HepG2 (cell line): ENCODE measurements at regions not wholly inside any gene's neighbourhood (a gene's known extent, or its start where the extent isn't known, plus 50 kb on each side); places are given as distances from the start of the nearest gene placed in this dataset.

ENCODE experiments used
- ATAC-seq: fragments of 200-7000 bp; cut with Tn5 transposase; 3 replicates; pipeline ENCODE4 v1.9.1; 2020; ENCODE audit warnings: mild to moderate bottlenecking, moderate library complexity
- BruUV-seq: library from RNA; stranded (reverse); fragments of 400-500 nt; replicated peaks from 2 replicates; lab custom pipeline; 2021; lab: Mats Ljungman, UMichigan
- CTCF ChIA-PET: fragments of 300-600 bp; formaldehyde crosslinking; extraction: SDS; loops from one replicate; lab custom pipeline; 2021; ENCODE audit warnings: low total read pairs, inconsistent platforms, low intra/inter-chr PET ratio; lab: Yijun Ruan, JAX
- POLR2A ChIA-PET: fragments of 350-600 bp; sonication (Branson Sonifier 250); formaldehyde crosslinking; loops from one replicate; lab custom pipeline; 2020; ENCODE audit warnings: antibody characterized with exemption, inconsistent platforms; lab: Yijun Ruan, JAX
- DNase-seq: peaks from one replicate; pipeline ENCODE4 v3.0.0-alpha.2; 2015; ENCODE audit warnings: low spot score
- FAIRE-seq: peaks from 3 replicates; lab custom pipeline; 2011; peaks lifted over from hg19 to GRCh38; lab: Jason Lieb, UNC
- H2AFZ ChIP-seq: one replicate; pipeline ENCODE4 v1.6.1; 2011; ENCODE audit warnings: low read length, inconsistent platforms
- H3K27ac ChIP-seq: fragments of 300-600 bp; 3 replicates; pipeline ENCODE4 v1.8.0; 2011; ENCODE audit warnings: mixed run types, mild to moderate bottlenecking, mixed read lengths, low read length, inconsistent platforms; ENCODE audit not compliant: insufficient read depth; ENCODE audit errors: extremely low read length
- H3K27me3 ChIP-seq, 2 experiments: fragments of 200-600 bp in 1 of 2; 2 replicates in 1 of 2; 3 replicates in 1 of 2; pipeline versions ENCODE4 v1.6.0 to v1.8.0; 2011; ENCODE audit warnings: low read length in 2 of 2, mild to moderate bottlenecking in 2 of 2, moderate library complexity in 2 of 2, inconsistent platforms in 1 of 2; ENCODE audit not compliant: insufficient read depth in 2 of 2, control insufficient read depth in 1 of 2
- H3K36me3 ChIP-seq, 2 experiments: fragments of 200-600 bp in 1 of 2; replicated peaks in 1 of 2; 2 replicates in 1 of 2; 3 replicates in 1 of 2; pipeline versions ENCODE4 v1.5.1 to v1.8.0; 2011; ENCODE audit warnings: low read length in 2 of 2, inconsistent platforms in 1 of 2; ENCODE audit not compliant: insufficient read depth in 2 of 2, control insufficient read depth in 1 of 2
- H3K4me1 ChIP-seq: 2 replicates; pipeline ENCODE4 v1.5.1; 2012; ENCODE audit warnings: low read length, inconsistent platforms; ENCODE audit not compliant: insufficient read depth
- H3K4me2 ChIP-seq: 2 replicates; pipeline ENCODE4 v1.6.0; 2011; ENCODE audit warnings: low read depth, low read length, inconsistent platforms
- H3K4me3 ChIP-seq, 3 experiments: fragments of 200-600 bp in 1 of 3; sonication (generic), shearing (Covaris generic) in 1 of 3; replicated peaks in 1 of 3; 2 replicates each; pipeline ENCODE4 v1.5.1; 2011 to 2016; ENCODE audit warnings: low read length in 3 of 3, inconsistent platforms in 2 of 3, low read depth in 2 of 3, mild to moderate bottlenecking in 2 of 3, control low read depth in 1 of 3, mixed read lengths in 1 of 3; ENCODE audit not compliant: insufficient read depth in 1 of 3
- H3K79me2 ChIP-seq: one replicate; pipeline ENCODE4 v1.6.1; 2011; ENCODE audit warnings: low read length, inconsistent platforms; ENCODE audit not compliant: insufficient read depth
- H3K9ac ChIP-seq: 2 replicates; pipeline ENCODE4 v1.6.0; 2011; ENCODE audit warnings: mild to moderate bottlenecking, low read depth, low read length, inconsistent platforms; ENCODE audit not compliant: insufficient read depth
- H3K9me3 ChIP-seq: 2 replicates; pipeline ENCODE4 v1.5.1; 2012; ENCODE audit warnings: mild to moderate bottlenecking, low read length
- H4K20me1 ChIP-seq: 2 replicates; pipeline ENCODE4 v1.6.0; 2011; ENCODE audit warnings: inconsistent platforms, mild to moderate bottlenecking, low read length, moderate library complexity; ENCODE audit not compliant: insufficient read depth
- KAT8 ChIP-seq: IDR thresholded peaks from 2 replicates; pipeline ENCODE4 v1.6.1; 2016; ENCODE audit warnings: missing genetic modification reagents, missing compliant biosample characterization
- KLF15 ChIP-seq: sonication (generic); formaldehyde crosslinking; IDR thresholded peaks from 2 replicates; pipeline ENCODE4 v1.8.1; 2023; ENCODE audit warnings: borderline replicate concordance, mild to moderate bottlenecking, inconsistent platforms, missing genetic modification reagents, mixed read lengths
- RFXANK ChIP-seq: IDR thresholded peaks from 2 replicates; pipeline ENCODE4 v1.6.1; 2016
- SNRNP70 ChIP-seq: fragments of 200-400 bp; formaldehyde crosslinking; IDR thresholded peaks from 2 replicates; pipeline ENCODE4 v1.6.1; 2017; ENCODE audit warnings: mild to moderate bottlenecking, low read depth, low read length, moderate library complexity
- SP5 ChIP-seq: IDR thresholded peaks from 2 replicates; pipeline ENCODE4 v1.6.1; 2016; ENCODE audit warnings: low read depth, borderline replicate concordance
- TARDBP ChIP-seq: sonication (generic); formaldehyde crosslinking; IDR thresholded peaks from 2 replicates; pipeline ENCODE4 v1.8.0; 2022; ENCODE audit warnings: mild to moderate bottlenecking, missing genetic modification reagents
- ZKSCAN1 ChIP-seq: fragments of 150-350 bp; IDR thresholded peaks from 2 replicates; pipeline ENCODE4 v1.6.1; 2014; ENCODE audit warnings: low read length
- ZNF343 ChIP-seq: sonication (generic); formaldehyde crosslinking; IDR thresholded peaks from 2 replicates; pipeline ENCODE4 v1.4.0; 2020; ENCODE audit warnings: mild to moderate bottlenecking, missing genetic modification reagents
- ZNF383 ChIP-seq: sonication (generic); formaldehyde crosslinking; IDR thresholded peaks from 2 replicates; pipeline ENCODE4 v1.4.0; 2020; ENCODE audit warnings: missing genetic modification reagents, mild to moderate bottlenecking, borderline replicate concordance
- ZNF558 ChIP-seq: sonication (generic); formaldehyde crosslinking; IDR thresholded peaks from 2 replicates; pipeline ENCODE4 v1.9.0; 2022; ENCODE audit warnings: mild to moderate bottlenecking, missing genetic modification reagents, borderline replicate concordance
- ZNF615 ChIP-seq: sonication (generic); formaldehyde crosslinking; IDR thresholded peaks from 2 replicates; pipeline ENCODE4 v1.5.0; 2020; ENCODE audit warnings: mild to moderate bottlenecking, missing genetic modification reagents, borderline replicate concordance
- ZNF75D ChIP-seq: sonication (generic); formaldehyde crosslinking; IDR thresholded peaks from 2 replicates; pipeline ENCODE4 v1.8.1; 2023; ENCODE audit warnings: missing genetic modification reagents, mild to moderate bottlenecking, borderline replicate concordance
- WGBS: methylation state at CpG from one replicate; pipeline ENCODE4 v1.1.6; 2017; ENCODE audit warnings: low lambda C conversion rate; 5-methylcytosine and 5-hydroxymethylcytosine counted together
- in situ Hi-C: cut with HindIII; loops from 2 replicates; pipeline ENCODE4 v1.10.0; 2017; ENCODE audit warnings: low pct_unique_long_range_greater_than_20kb; ENCODE audit not compliant: extremely low pct_ligation_motif_present
- intact Hi-C: fragments of 100-400 bp; cut with micrococcal nuclease; formaldehyde crosslinking; loops from one replicate; pipeline ENCODE4 v1.10.0; 2022; ENCODE audit not compliant: unreplicated experiment
- TF ChIP-seq, protein P1 (sequence below): sonication (generic); formaldehyde crosslinking; IDR thresholded peaks from 2 replicates; pipeline ENCODE4 v1.5.0; 2020; ENCODE audit warnings: missing genetic modification reagents, mild to moderate bottlenecking, borderline replicate concordance
- TF ChIP-seq, protein P2 (sequence below): sonication (generic); formaldehyde crosslinking; conservative IDR thresholded peaks from 2 replicates; pipeline ENCODE4 v1.8.0; 2022; ENCODE audit warnings: missing genetic modification reagents
- TF ChIP-seq, protein P3 (sequence below): IDR thresholded peaks from 2 replicates; pipeline ENCODE4 v1.6.1; 2016; ENCODE audit warnings: control low read depth
- TF ChIP-seq, protein P4 (sequence below), 2 experiments: fragments of 450-650 bp in 1 of 2; sonication (generic) in 1 of 2; formaldehyde crosslinking; IDR thresholded peaks; 2 replicates each; pipeline versions ENCODE4 v1.5.0 to v1.8.0; 2020 to 2022; ENCODE audit warnings: mild to moderate bottlenecking in 1 of 2, missing genetic modification reagents in 1 of 2
- TF ChIP-seq, protein P5 (sequence below): sonication (generic); formaldehyde crosslinking; IDR thresholded peaks from 2 replicates; pipeline ENCODE4 v1.4.0; 2020; ENCODE audit warnings: missing genetic modification reagents, borderline replicate concordance

DNA sequence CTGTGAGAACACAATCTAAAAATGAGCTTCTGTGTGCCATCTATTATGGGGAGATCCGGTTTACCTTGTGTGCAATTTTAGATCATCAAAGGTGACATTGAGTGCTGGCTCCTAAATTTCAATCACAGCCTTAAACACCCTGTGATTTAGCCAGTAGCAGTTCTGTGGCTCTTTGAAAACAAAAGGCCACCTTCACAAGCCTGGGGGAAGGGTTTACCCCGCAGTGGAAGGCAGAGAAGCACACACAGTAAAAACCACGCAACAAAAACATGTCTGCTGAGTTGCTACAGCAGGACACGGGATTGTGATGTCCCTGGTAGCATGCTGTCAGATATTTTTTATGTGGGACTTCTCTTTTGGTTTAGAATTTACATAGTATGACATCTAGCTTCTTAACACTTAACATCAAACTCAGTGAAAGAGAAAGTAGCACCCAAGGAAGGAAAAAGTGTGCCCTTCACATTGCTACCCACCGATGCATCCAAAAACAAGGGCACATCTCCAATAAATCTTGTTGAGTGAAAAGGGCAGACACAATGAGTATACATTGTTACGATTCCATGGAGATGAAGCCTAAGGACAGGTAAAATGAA lies 56.1 kb upstream of the RNF152 start:
- Histone ChIP-seq H3K27me3 (peaks cover 0 to 15% of the 10 kb centered on the region in 2 experiments; a peak in 1 of 5 replicates), H3K9me3 (no peaks in the 10 kb centered on the region), H2AFZ (no peak overlapping the region), H3K27ac (no peak overlapping the region), H3K4me3 (no peak overlapping the region), H3K9ac (no peak overlapping the region), H3K4me2 (no peak overlapping the region), H3K36me3 (no peaks in the 10 kb centered on the region), H4K20me1 (no peaks in the 10 kb centered on the region), H3K4me1 (no peaks in the 10 kb centered on the region), H3K79me2 (no peaks in the 10 kb centered on the region)
- ATAC-seq: no peak
- POLR2A ChIA-PET: no interaction called here
- no peak for DNase-seq
- in situ Hi-C loops: no loop called here
- WGBS: 25% methylated on average over 6 of the region's 6 CpGs
- CTCF ChIA-PET: no interaction called here
- BruUV-seq: no TSS peak
- intact Hi-C loops: no loop called here
- FAIRE-seq: no peak
- no peak for TF ChIP-seq ZNF75D (CRISPR knock-in tag)
- TF ChIP-seq, protein P1, sequence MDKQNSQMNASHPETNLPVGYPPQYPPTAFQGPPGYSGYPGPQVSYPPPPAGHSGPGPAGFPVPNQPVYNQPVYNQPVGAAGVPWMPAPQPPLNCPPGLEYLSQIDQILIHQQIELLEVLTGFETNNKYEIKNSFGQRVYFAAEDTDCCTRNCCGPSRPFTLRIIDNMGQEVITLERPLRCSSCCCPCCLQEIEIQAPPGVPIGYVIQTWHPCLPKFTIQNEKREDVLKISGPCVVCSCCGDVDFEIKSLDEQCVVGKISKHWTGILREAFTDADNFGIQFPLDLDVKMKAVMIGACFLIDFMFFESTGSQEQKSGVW: no peak
- TF ChIP-seq, protein P2, sequence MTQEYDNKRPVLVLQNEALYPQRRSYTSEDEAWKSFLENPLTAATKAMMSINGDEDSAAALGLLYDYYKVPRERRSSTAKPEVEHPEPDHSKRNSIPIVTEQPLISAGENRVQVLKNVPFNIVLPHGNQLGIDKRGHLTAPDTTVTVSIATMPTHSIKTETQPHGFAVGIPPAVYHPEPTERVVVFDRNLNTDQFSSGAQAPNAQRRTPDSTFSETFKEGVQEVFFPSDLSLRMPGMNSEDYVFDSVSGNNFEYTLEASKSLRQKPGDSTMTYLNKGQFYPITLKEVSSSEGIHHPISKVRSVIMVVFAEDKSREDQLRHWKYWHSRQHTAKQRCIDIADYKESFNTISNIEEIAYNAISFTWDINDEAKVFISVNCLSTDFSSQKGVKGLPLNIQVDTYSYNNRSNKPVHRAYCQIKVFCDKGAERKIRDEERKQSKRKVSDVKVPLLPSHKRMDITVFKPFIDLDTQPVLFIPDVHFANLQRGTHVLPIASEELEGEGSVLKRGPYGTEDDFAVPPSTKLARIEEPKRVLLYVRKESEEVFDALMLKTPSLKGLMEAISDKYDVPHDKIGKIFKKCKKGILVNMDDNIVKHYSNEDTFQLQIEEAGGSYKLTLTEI (CRISPR knock-in tag): no peak
- no peak for TF ChIP-seq ZNF558 (CRISPR knock-in tag)
- TF ChIP-seq ZKSCAN1: no peak
- no peak for TF ChIP-seq TARDBP (CRISPR knock-in tag)
- TF ChIP-seq ZNF615 (CRISPR knock-in tag): no peak
- TF ChIP-seq KLF15 (CRISPR knock-in tag): no peak
- TF ChIP-seq SNRNP70: no peak
- TF ChIP-seq, protein P3, sequence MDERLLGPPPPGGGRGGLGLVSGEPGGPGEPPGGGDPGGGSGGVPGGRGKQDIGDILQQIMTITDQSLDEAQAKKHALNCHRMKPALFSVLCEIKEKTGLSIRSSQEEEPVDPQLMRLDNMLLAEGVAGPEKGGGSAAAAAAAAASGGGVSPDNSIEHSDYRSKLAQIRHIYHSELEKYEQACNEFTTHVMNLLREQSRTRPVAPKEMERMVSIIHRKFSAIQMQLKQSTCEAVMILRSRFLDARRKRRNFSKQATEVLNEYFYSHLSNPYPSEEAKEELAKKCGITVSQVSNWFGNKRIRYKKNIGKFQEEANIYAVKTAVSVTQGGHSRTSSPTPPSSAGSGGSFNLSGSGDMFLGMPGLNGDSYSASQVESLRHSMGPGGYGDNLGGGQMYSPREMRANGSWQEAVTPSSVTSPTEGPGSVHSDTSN (CRISPR knock-in tag): no peak
- TF ChIP-seq, protein P4, sequence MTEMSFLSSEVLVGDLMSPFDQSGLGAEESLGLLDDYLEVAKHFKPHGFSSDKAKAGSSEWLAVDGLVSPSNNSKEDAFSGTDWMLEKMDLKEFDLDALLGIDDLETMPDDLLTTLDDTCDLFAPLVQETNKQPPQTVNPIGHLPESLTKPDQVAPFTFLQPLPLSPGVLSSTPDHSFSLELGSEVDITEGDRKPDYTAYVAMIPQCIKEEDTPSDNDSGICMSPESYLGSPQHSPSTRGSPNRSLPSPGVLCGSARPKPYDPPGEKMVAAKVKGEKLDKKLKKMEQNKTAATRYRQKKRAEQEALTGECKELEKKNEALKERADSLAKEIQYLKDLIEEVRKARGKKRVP (CRISPR knock-in tag; IDR thresholded peaks at IDR 0.05): no peak
- TF ChIP-seq, protein P5, sequence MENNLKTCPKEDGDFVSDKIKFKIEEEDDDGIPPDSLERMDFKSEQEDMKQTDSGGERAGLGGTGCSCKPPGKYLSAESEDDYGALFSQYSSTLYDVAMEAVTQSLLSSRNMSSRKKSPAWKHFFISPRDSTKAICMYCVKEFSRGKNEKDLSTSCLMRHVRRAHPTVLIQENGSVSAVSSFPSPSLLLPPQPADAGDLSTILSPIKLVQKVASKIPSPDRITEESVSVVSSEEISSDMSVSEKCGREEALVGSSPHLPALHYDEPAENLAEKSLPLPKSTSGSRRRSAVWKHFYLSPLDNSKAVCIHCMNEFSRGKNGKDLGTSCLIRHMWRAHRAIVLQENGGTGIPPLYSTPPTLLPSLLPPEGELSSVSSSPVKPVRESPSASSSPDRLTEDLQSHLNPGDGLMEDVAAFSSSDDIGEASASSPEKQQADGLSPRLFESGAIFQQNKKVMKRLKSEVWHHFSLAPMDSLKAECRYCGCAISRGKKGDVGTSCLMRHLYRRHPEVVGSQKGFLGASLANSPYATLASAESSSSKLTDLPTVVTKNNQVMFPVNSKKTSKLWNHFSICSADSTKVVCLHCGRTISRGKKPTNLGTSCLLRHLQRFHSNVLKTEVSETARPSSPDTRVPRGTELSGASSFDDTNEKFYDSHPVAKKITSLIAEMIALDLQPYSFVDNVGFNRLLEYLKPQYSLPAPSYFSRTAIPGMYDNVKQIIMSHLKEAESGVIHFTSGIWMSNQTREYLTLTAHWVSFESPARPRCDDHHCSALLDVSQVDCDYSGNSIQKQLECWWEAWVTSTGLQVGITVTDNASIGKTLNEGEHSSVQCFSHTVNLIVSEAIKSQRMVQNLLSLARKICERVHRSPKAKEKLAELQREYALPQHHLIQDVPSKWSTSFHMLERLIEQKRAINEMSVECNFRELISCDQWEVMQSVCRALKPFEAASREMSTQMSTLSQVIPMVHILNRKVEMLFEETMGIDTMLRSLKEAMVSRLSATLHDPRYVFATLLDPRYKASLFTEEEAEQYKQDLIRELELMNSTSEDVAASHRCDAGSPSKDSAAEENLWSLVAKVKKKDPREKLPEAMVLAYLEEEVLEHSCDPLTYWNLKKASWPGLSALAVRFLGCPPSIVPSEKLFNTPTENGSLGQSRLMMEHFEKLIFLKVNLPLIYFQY (CRISPR knock-in tag): no peak
- no peak for TF ChIP-seq KAT8 (CRISPR knock-in tag)
- no peak for TF ChIP-seq RFXANK (CRISPR knock-in tag)
- no peak for TF ChIP-seq ZNF343 (CRISPR knock-in tag)
- TF ChIP-seq SP5 (CRISPR knock-in tag): no peak
- TF ChIP-seq ZNF383 (CRISPR knock-in tag): no peak
